ENCODE measurements at regions not wholly inside any gene's neighbourhood (a gene's known extent, or its start where the extent isn't known, plus 50 kb on each side); places are given as distances from the start of the nearest gene placed in this dataset.
"Not testable (repeated sequence)": the region's sequence is repeated elsewhere in the genome, so short reads cannot be mapped to it uniquely, and the experiment has no call there.

DNA sequence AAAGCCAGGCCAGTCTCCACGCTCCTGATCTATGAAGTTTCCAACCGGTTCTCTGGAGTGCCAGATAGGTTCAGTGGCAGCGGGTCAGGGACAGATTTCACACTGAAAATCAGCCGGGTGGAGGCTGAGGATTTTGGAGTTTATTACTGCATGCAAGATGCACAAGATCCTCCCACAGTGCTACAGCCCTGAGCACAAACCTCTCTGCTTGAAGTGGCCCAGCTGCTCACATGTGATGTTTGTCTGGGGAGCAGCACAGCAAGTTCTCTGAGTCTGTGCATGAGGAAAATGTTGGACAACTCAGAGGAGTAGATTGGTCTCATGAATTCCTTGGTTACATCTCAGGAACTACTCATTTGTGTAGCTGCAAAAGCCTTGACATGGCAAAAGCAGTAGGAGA lies 1295.1 kb downstream of the RPIA start:
- not testable (repeated sequence) for TF ChIP-seq CBX3 (IDR thresholded peaks at IDR 0.05; ENCODE audit: borderline replicate concordance, low read depth); CTCF (IDR thresholded peaks at IDR 0.05 in 2 of 3, conservative IDR thresholded peaks at IDR 0.05 in 1 of 3; ENCODE audit: control insufficient read depth in 2 of 3, extremely low read depth in 1 of 3, insufficient read depth in 1 of 3, low read depth in 3 of 3, low read length in 3 of 3)

All from GM12878 (cell line).